Liver (tissue), 8 donors: ENCODE measurements at regions not wholly inside any gene's neighbourhood (a gene's known extent, or its start where the extent isn't known, plus 50 kb on each side); places are given as distances from the start of the nearest gene placed in this dataset.
"Not testable (repeated sequence)": the region's sequence is repeated elsewhere in the genome, so short reads cannot be mapped to it uniquely, and the experiment has no call there.

Experiments
- DNase-seq: peaks from one replicate; pipeline ENCODE4 v3.0.0-alpha.2; 2017; ENCODE audit warnings: low spot score
- H3K27ac ChIP-seq, 2 donors: one replicate each; pipeline ENCODE4 v1.7.0; 2013; ENCODE audit warnings: inconsistent platforms in 2 of 2, low read length in 2 of 2, control low read depth in 1 of 2, low read depth in 1 of 2, mild to moderate bottlenecking in 1 of 2
- H3K27me3 ChIP-seq, 4 donors: one replicate each; pipeline versions ENCODE4 v1.6.1 to v1.7.0; 2013; ENCODE audit warnings: low read length in 3 of 4, inconsistent platforms in 1 of 4, mild to moderate bottlenecking in 1 of 4, moderate library complexity in 1 of 4; ENCODE audit not compliant: control insufficient read depth in 4 of 4, insufficient read depth in 4 of 4
- H3K36me3 ChIP-seq, 4 donors: one replicate each; pipeline versions ENCODE4 v1.6.1 to v1.7.0; 2013; ENCODE audit warnings: low read length in 3 of 4, mild to moderate bottlenecking in 3 of 4, low read depth in 1 of 4, moderate library complexity in 1 of 4; ENCODE audit not compliant: control insufficient read depth in 4 of 4, insufficient read depth in 3 of 4
- H3K4me1 ChIP-seq, 4 donors: one replicate each; pipeline versions ENCODE4 v1.6.1 to v1.7.0; 2013; ENCODE audit warnings: low read length in 3 of 4, mild to moderate bottlenecking in 3 of 4, moderate library complexity in 1 of 4; ENCODE audit not compliant: control insufficient read depth in 4 of 4, insufficient read depth in 4 of 4
- H3K4me3 ChIP-seq, 3 donors: one replicate each; pipeline versions ENCODE4 v1.6.1 to v1.7.0; 2013; ENCODE audit warnings: low read length in 3 of 3, control low read depth in 1 of 3, low read depth in 1 of 3, mild to moderate bottlenecking in 1 of 3
- H3K9ac ChIP-seq, 2 donors: one replicate each; pipeline ENCODE4 v1.7.0; 2013; ENCODE audit warnings: low read length in 2 of 2, mild to moderate bottlenecking in 2 of 2, moderate library complexity in 2 of 2, control low read depth in 1 of 2, low read depth in 1 of 2
- H3K9me3 ChIP-seq, 4 donors: one replicate each; pipeline versions ENCODE4 v1.6.1 to v1.7.0; 2013; ENCODE audit warnings: low read length in 3 of 4; ENCODE audit not compliant: control insufficient read depth in 4 of 4
- FOXA1 ChIP-seq: IDR thresholded peaks from 2 replicates; pipeline ENCODE4 v1.6.1; 2016; ENCODE audit warnings: antibody characterized with exemption
- FOXA2 ChIP-seq: IDR thresholded peaks from 2 replicates; pipeline ENCODE4 v1.6.1; 2016; ENCODE audit warnings: antibody characterized with exemption
- GABPA ChIP-seq, 2 donors: IDR thresholded peaks in 1 of 2; conservative IDR thresholded peaks in 1 of 2; 2 replicates each; pipeline ENCODE4 v1.6.1; 2016; ENCODE audit warnings: antibody characterized with exemption in 2 of 2, mild to moderate bottlenecking in 1 of 2, moderate library complexity in 1 of 2
- HNF4A ChIP-seq, 2 donors: conservative IDR thresholded peaks; 2 replicates each; pipeline ENCODE4 v1.6.1; 2016; ENCODE audit warnings: antibody characterized with exemption in 2 of 2, mild to moderate bottlenecking in 2 of 2
- HNF4G ChIP-seq: IDR thresholded peaks from 2 replicates; pipeline ENCODE4 v1.6.1; 2016; ENCODE audit warnings: antibody characterized with exemption
- JUND ChIP-seq, 2 donors: IDR thresholded peaks; 2 replicates each; pipeline ENCODE4 v1.6.1; 2016; ENCODE audit warnings: antibody characterized with exemption in 2 of 2
- NR2F2 ChIP-seq: IDR thresholded peaks from 2 replicates; pipeline ENCODE4 v1.6.1; 2016; ENCODE audit warnings: antibody characterized with exemption
- RAD21 ChIP-seq, 2 donors: IDR thresholded peaks; 2 replicates each; pipeline ENCODE4 v1.6.1; 2016; ENCODE audit warnings: antibody characterized with exemption in 2 of 2, mild to moderate bottlenecking in 2 of 2
- SP1 ChIP-seq: IDR thresholded peaks from 2 replicates; pipeline ENCODE4 v1.6.1; 2018; ENCODE audit warnings: antibody characterized with exemption, mild to moderate bottlenecking
- TAF1 ChIP-seq: conservative IDR thresholded peaks from 2 replicates; pipeline ENCODE4 v1.6.1; 2016; ENCODE audit warnings: antibody characterized with exemption, mild to moderate bottlenecking
- YY1 ChIP-seq: IDR thresholded peaks from 2 replicates; pipeline ENCODE4 v1.6.1; 2016; ENCODE audit warnings: antibody characterized with exemption, mild to moderate bottlenecking
- WGBS: extraction: QIAGEN DNeasy Blood & Tissue Kit; methylation state at CpG from one replicate; pipeline ENCODE4 v1.1.7; 2013; 5-methylcytosine and 5-hydroxymethylcytosine counted together
- TF ChIP-seq, protein P1 (sequence below): fragments of 150-350 bp; IDR thresholded peaks from 2 replicates; pipeline ENCODE4 v1.5.1; 2017; ENCODE audit warnings: improper control_type of control experiment, low read depth, low read length; ENCODE audit not compliant: missing input control
- TF ChIP-seq, protein P2 (sequence below): IDR thresholded peaks from 2 replicates; pipeline ENCODE4 v1.6.1; 2016; ENCODE audit warnings: antibody characterized with exemption
- TF ChIP-seq, protein P3 (sequence below): IDR thresholded peaks from 2 replicates; pipeline ENCODE4 v1.6.1; 2016; ENCODE audit warnings: antibody characterized with exemption
- TF ChIP-seq, protein P4 (sequence below): IDR thresholded peaks from 2 replicates; pipeline ENCODE4 v1.6.1; 2016; ENCODE audit warnings: antibody characterized with exemption
- donor health status: healthy.
- donor health status: healthy.
- donor health status: healthy.
- donor health status: healthy.
- donor health status: healthy.

DNA sequence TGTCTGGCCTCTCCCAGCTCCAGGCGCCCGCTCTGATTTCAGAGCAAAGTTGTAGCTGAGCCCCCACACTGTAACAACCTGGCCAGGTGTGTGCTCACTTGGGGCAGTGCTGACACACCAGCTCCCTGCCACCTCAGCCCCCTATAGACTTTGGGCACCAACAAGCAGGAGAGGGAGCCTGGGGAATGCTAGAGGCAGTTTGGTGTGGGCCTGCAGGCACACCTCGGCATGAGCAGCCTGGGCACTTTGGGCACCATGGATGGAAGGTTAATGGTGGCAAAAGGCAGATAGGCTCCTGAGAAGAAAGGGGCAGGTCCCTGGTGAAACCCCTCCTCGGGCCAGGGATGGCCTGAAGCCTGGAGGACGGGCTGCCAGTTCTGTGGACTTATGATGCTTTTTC lies 212.7 kb upstream of the GNAI1 start:
- Histone ChIP-seq H3K36me3 (no peaks in the 10 kb centered on the region), H3K4me3 (no peak overlapping the region), H3K27ac (no peak overlapping the region), H3K9me3 (peaks cover 0 to 7% (median 0%) of the 10 kb centered on the region in 4 donors), H3K4me1 (no peaks in the 10 kb centered on the region), H3K9ac (no peak overlapping the region), H3K27me3 (peaks cover 0 to 2% (median 0%) of the 10 kb centered on the region in 4 donors)
- TF ChIP-seq HNF4A (conservative IDR thresholded peaks at IDR 0.05) = no peak
- TF ChIP-seq TAF1 = no peak
- TF ChIP-seq RAD21 (IDR thresholded peaks at IDR 0.05) = no peak
- no peak for TF ChIP-seq NR2F2
- no peak for TF ChIP-seq GABPA (IDR thresholded peaks at IDR 0.05 in 1 of 2, conservative IDR thresholded peaks at IDR 0.05 in 1 of 2)
- no peak for TF ChIP-seq FOXA2
- TF ChIP-seq, protein P1, sequence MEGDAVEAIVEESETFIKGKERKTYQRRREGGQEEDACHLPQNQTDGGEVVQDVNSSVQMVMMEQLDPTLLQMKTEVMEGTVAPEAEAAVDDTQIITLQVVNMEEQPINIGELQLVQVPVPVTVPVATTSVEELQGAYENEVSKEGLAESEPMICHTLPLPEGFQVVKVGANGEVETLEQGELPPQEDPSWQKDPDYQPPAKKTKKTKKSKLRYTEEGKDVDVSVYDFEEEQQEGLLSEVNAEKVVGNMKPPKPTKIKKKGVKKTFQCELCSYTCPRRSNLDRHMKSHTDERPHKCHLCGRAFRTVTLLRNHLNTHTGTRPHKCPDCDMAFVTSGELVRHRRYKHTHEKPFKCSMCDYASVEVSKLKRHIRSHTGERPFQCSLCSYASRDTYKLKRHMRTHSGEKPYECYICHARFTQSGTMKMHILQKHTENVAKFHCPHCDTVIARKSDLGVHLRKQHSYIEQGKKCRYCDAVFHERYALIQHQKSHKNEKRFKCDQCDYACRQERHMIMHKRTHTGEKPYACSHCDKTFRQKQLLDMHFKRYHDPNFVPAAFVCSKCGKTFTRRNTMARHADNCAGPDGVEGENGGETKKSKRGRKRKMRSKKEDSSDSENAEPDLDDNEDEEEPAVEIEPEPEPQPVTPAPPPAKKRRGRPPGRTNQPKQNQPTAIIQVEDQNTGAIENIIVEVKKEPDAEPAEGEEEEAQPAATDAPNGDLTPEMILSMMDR = no peak
- TF ChIP-seq, protein P2, sequence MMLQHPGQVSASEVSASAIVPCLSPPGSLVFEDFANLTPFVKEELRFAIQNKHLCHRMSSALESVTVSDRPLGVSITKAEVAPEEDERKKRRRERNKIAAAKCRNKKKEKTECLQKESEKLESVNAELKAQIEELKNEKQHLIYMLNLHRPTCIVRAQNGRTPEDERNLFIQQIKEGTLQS = no peak
- no peak for TF ChIP-seq HNF4G
- no peak for TF ChIP-seq JUND (IDR thresholded peaks at IDR 0.05)
- TF ChIP-seq FOXA1 = no peak
- no peak for TF ChIP-seq SP1
- no peak for TF ChIP-seq YY1
- TF ChIP-seq, protein P3, sequence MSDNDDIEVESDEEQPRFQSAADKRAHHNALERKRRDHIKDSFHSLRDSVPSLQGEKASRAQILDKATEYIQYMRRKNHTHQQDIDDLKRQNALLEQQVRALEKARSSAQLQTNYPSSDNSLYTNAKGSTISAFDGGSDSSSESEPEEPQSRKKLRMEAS = no peak
- TF ChIP-seq, protein P4, sequence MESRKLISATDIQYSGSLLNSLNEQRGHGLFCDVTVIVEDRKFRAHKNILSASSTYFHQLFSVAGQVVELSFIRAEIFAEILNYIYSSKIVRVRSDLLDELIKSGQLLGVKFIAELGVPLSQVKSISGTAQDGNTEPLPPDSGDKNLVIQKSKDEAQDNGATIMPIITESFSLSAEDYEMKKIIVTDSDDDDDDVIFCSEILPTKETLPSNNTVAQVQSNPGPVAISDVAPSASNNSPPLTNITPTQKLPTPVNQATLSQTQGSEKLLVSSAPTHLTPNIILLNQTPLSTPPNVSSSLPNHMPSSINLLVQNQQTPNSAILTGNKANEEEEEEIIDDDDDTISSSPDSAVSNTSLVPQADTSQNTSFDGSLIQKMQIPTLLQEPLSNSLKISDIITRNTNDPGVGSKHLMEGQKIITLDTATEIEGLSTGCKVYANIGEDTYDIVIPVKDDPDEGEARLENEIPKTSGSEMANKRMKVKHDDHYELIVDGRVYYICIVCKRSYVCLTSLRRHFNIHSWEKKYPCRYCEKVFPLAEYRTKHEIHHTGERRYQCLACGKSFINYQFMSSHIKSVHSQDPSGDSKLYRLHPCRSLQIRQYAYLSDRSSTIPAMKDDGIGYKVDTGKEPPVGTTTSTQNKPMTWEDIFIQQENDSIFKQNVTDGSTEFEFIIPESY = no peak
- no peak for DNase-seq
- 84% methylated on average over 5 of the region's 5 CpGs for WGBS

DNA sequence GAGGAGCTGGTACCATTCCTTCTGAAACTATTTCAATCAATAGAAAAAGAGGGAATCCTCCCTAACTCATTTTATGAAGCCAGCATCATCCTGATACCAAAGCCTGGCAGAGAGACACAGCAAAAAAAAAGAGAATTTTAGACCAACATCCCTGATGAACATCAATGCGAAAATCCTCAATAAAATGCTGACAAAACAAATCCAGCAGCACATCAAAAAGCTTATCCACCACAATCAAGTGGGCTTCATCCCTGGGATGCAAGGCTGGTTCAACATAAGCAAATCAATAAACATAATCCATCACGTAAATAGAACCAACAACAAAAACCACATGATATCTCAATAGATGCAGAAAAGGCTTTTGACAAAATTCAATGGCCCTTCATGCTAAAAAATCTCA lies 216.0 kb upstream of the GNAI1 start:
- H3K27me3 ChIP-seq = not testable (repeated sequence)
- WGBS = 82% methylated on average over 2 of the region's 2 CpGs

DNA sequence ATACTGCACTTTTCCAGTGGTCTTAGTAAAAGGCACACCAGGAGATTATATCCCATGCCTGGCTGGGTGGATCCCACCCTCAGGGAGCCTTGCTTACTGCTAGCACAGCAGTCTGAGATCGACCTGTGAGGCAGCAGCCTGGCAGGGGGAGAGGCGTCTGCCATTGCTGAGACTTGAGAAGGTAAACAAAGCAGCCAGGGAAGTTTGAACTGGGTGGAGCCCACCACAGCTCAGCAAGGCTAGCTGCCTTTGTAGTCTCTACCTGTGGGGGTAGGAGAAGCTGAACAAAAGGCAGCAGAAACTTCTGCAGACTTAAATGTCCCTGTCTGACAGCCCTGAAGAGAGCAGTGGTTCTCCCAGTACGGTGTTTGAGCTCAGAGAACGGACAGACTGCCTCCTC lies 219.3 kb upstream of the GNAI1 start:
- WGBS = 72% methylated on average over 4 of the region's 4 CpGs
- not testable (repeated sequence) for H3K9me3 ChIP-seq, DNase-seq, H3K36me3 ChIP-seq, H3K4me3 ChIP-seq, H3K9ac ChIP-seq, H3K27ac ChIP-seq, H3K27me3 ChIP-seq, H3K4me1 ChIP-seq

More for the DNA sequence above, 216.0 kb upstream of the GNAI1 start:
- not testable (repeated sequence) for H3K9ac ChIP-seq, H3K27ac ChIP-seq, H3K36me3 ChIP-seq, H3K9me3 ChIP-seq, H3K4me1 ChIP-seq, H3K4me3 ChIP-seq, DNase-seq
